ENCODE measurements at regions not wholly inside any gene's neighbourhood (a gene's known extent, or its start where the extent isn't known, plus 50 kb on each side); places are given as distances from the start of the nearest gene placed in this dataset.

GRCh38 chr1:38780133-38780532 lies 79.4 kb downstream of the RRAGC start:
- DNase-seq (ENCODE audit: extremely low read depth, low read depth): no peak

GRCh38 chr1:38779491-38779890 lies 80.1 kb downstream of the RRAGC start:
- DNase-seq (ENCODE audit: extremely low read depth, low read depth): no peak
- TF ChIP-seq CTCF (IDR thresholded peaks at IDR 0.05; ENCODE audit: low read depth, low read length): no peak

More at GRCh38 chr1:38780133-38780532, 79.4 kb downstream of the RRAGC start:
- TF ChIP-seq CTCF (IDR thresholded peaks at IDR 0.05; ENCODE audit: low read depth, low read length): no peak

- TF ChIP-seq CTCF (IDR thresholded peaks at IDR 0.05; ENCODE audit: low read depth, low read length): no peak
- DNase-seq (ENCODE audit: extremely low read depth, low read depth): no peak
Observed at GRCh38 chr1:38778521-38778920, 81.1 kb downstream of the RRAGC start.

GRCh38 chr1:38778051-38778450 lies 81.5 kb downstream of the RRAGC start:
- TF ChIP-seq CTCF (IDR thresholded peaks at IDR 0.05; ENCODE audit: low read depth, low read length): no peak
- no peak for DNase-seq (ENCODE audit: extremely low read depth, low read depth)

- TF ChIP-seq CTCF (IDR thresholded peaks at IDR 0.05; ENCODE audit: low read depth, low read length): no peak
- DNase-seq (ENCODE audit: extremely low read depth, low read depth): no peak
Observed at GRCh38 chr1:38777464-38777957, 82.1 kb downstream of the RRAGC start.

- DNase-seq (ENCODE audit: extremely low read depth, low read depth): no peak
- no peak for TF ChIP-seq CTCF (IDR thresholded peaks at IDR 0.05; ENCODE audit: low read depth, low read length)
Observed at GRCh38 chr1:38776466-38777065, 83.0 kb downstream of the RRAGC start.

GRCh38 chr1:38775175-38775845 lies 84.3 kb downstream of the RRAGC start:
- TF ChIP-seq CTCF (IDR thresholded peaks at IDR 0.05; ENCODE audit: low read depth, low read length): no peak

More at GRCh38 chr1:38775175-38775845, 84.3 kb downstream of the RRAGC start:
- no peak for DNase-seq (ENCODE audit: extremely low read depth, low read depth)

Data from AG09319 (cell line).